ENCODE measurements at regions not wholly inside any gene's neighbourhood (a gene's known extent, or its start where the extent isn't known, plus 50 kb on each side); places are given as distances from the start of the nearest gene placed in this dataset.

DNA sequence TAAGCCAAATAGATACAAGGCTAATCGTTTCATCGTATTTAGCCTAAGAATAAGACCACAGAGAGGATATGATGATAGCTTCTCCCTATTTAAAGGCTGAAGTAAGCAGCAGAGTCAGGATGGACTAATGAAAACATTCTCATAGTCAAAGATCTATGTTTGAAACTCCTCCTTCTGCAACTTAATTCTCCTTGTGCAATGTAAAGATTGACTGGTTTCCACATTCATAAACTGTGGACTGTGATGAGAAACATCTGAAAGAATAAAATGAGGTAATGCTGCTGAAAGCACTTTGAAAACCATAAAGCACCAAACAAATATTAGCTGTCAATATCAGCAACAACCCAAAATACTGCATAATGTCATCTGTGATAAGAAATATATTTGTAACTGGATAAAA, 361.9 kb downstream of the CSNK1G3 start (continued):
- TF ChIP-seq CREM (IDR thresholded peaks at IDR 0.05) (no peak), CREM (CRISPR knock-in tag; IDR thresholded peaks at IDR 0.05) (no peak), MBD4 (IDR thresholded peaks at IDR 0.05; ENCODE audit: borderline replicate concordance, low read length) (no peak), ZFY (CRISPR knock-in tag; IDR thresholded peaks at IDR 0.05) (no peak)

DNA sequence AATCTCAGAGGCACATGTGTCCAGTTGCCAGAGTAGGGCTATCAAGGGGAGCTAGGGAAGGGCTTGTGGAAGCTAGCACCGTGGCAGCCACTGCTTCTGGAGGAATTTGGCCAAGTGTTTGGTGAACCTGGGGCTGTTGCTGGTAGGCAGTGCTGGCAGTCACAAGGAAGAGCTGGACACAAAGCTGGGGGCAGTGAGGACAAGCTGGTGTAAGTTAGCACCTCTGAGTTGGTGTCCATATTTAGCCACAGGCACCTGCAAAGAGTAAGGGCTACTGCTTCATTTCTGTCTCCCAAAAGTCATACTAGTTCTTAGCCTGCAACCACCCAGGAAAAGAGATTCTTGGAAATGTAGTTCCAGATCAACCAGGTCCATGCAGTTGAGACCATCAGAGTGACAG, 359.4 kb downstream of the CSNK1G3 start:
- BruUV-seq (replicated peaks): no TSS peak
- Histone ChIP-seq H3K9ac (ENCODE audit: insufficient read depth, low read depth, low read length) (no peak overlapping the region), H3K27me3 (ENCODE audit: control insufficient read depth in 1 of 2, insufficient read depth in 2 of 2, low read length in 2 of 2) (no peaks in the 10 kb centered on the region; a peak in 1 of 5 replicates), H3K27ac (ENCODE audit: extremely low read length, insufficient read depth, low read length) (no peak overlapping the region), H3K4me2 (ENCODE audit: low read depth, low read length) (no peak overlapping the region), H4K20me1 (ENCODE audit: insufficient read depth, low read length) (no peaks in the 10 kb centered on the region), H3K4me3 (replicated peaks in 1 of 3; ENCODE audit: insufficient read depth in 1 of 3, low read depth in 2 of 3, low read length in 3 of 3) (no peak overlapping the region), H3K79me2 (ENCODE audit: insufficient read depth, low read length) (no peaks in the 10 kb centered on the region), H3K4me1 (ENCODE audit: insufficient read depth, low read length) (peaks cover 29% of the 10 kb centered on the region), H2AFZ (ENCODE audit: low read length) (no peak overlapping the region), H3K9me3 (ENCODE audit: low read length) (no peaks in the 10 kb centered on the region), H3K36me3 (replicated peaks in 1 of 2; ENCODE audit: control insufficient read depth in 1 of 2, insufficient read depth in 2 of 2, low read length in 2 of 2) (no peaks in the 10 kb centered on the region)
- ChIA-PET CTCF (ENCODE audit: low intra/inter-chr PET ratio, low total read pairs) (no interaction called here), POLR2A (no interaction called here)
- intact Hi-C loops (cut with micrococcal nuclease; ENCODE audit: unreplicated experiment): no loop called here
- no peak for ATAC-seq
- in situ Hi-C loops (cut with HindIII; ENCODE audit: extremely low pct_ligation_motif_present, low pct_unique_long_range_greater_than_20kb): no loop called here
- WGBS (ENCODE audit: low lambda C conversion rate): no CpG with 5 or more reads among the region's 1 CpG
- no peak for FAIRE-seq
- DNase-seq (ENCODE audit: low spot score): no peak
- TF ChIP-seq NR2C2 (CRISPR knock-in tag; IDR thresholded peaks at IDR 0.05; ENCODE audit: borderline replicate concordance) (no peak), ZFP82 (CRISPR knock-in tag; IDR thresholded peaks at IDR 0.05; ENCODE audit: borderline replicate concordance) (no peak), TAF15 (IDR thresholded peaks at IDR 0.05; ENCODE audit: low read depth, low read length, poor library complexity, severe bottlenecking) (no peak), ZNF501 (CRISPR knock-in tag; IDR thresholded peaks at IDR 0.05) (no peak), SNAPC2 (CRISPR knock-in tag; IDR thresholded peaks at IDR 0.05) (no peak), SALL2 (CRISPR knock-in tag; IDR thresholded peaks at IDR 0.05) (no peak), FOXA3 (CRISPR knock-in tag; IDR thresholded peaks at IDR 0.05) (no peak), KDM1A (CRISPR knock-in tag; IDR thresholded peaks at IDR 0.05) (no peak), ATF6 (CRISPR knock-in tag; conservative IDR thresholded peaks at IDR 0.05) (no peak), PHF8 (CRISPR knock-in tag; IDR thresholded peaks at IDR 0.05) (no peak), TP53 (CRISPR knock-in tag; conservative IDR thresholded peaks at IDR 0.05) (no peak)
- TF ChIP-seq, protein P1, sequence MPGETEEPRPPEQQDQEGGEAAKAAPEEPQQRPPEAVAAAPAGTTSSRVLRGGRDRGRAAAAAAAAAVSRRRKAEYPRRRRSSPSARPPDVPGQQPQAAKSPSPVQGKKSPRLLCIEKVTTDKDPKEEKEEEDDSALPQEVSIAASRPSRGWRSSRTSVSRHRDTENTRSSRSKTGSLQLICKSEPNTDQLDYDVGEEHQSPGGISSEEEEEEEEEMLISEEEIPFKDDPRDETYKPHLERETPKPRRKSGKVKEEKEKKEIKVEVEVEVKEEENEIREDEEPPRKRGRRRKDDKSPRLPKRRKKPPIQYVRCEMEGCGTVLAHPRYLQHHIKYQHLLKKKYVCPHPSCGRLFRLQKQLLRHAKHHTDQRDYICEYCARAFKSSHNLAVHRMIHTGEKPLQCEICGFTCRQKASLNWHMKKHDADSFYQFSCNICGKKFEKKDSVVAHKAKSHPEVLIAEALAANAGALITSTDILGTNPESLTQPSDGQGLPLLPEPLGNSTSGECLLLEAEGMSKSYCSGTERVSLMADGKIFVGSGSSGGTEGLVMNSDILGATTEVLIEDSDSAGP (CRISPR knock-in tag; IDR thresholded peaks at IDR 0.05; ENCODE audit: borderline replicate concordance): no peak
- TF ChIP-seq, protein P2, sequence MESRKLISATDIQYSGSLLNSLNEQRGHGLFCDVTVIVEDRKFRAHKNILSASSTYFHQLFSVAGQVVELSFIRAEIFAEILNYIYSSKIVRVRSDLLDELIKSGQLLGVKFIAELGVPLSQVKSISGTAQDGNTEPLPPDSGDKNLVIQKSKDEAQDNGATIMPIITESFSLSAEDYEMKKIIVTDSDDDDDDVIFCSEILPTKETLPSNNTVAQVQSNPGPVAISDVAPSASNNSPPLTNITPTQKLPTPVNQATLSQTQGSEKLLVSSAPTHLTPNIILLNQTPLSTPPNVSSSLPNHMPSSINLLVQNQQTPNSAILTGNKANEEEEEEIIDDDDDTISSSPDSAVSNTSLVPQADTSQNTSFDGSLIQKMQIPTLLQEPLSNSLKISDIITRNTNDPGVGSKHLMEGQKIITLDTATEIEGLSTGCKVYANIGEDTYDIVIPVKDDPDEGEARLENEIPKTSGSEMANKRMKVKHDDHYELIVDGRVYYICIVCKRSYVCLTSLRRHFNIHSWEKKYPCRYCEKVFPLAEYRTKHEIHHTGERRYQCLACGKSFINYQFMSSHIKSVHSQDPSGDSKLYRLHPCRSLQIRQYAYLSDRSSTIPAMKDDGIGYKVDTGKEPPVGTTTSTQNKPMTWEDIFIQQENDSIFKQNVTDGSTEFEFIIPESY (CRISPR knock-in tag; IDR thresholded peaks at IDR 0.05): no peak
- TF ChIP-seq, protein P3, sequence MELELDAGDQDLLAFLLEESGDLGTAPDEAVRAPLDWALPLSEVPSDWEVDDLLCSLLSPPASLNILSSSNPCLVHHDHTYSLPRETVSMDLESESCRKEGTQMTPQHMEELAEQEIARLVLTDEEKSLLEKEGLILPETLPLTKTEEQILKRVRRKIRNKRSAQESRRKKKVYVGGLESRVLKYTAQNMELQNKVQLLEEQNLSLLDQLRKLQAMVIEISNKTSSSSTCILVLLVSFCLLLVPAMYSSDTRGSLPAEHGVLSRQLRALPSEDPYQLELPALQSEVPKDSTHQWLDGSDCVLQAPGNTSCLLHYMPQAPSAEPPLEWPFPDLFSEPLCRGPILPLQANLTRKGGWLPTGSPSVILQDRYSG (CRISPR knock-in tag; IDR thresholded peaks at IDR 0.05): no peak
